H1 (cell line): ENCODE measurements at regions not wholly inside any gene's neighbourhood (a gene's known extent, or its start where the extent isn't known, plus 50 kb on each side); places are given as distances from the start of the nearest gene placed in this dataset.

ENCODE experiments used
- CTCF ChIA-PET: fragments of 300-600 bp; sonication (Branson Sonifier 250); formaldehyde crosslinking; loops from one replicate; lab custom pipeline; 2021; ENCODE audit not compliant: partially characterized antibody; lab: Charles Lee
- POLR2A ChIA-PET: fragments of 300-600 bp; sonication (Branson Sonifier 250); formaldehyde crosslinking; loops from one replicate; lab custom pipeline; 2021; ENCODE audit warnings: inconsistent platforms; ENCODE audit not compliant: partially characterized antibody; lab: Charles Lee
- DNase-seq, 2 experiments: peaks; one replicate each; pipeline versions ENCODE4 v3.0.0 to v3.0.0-alpha.2; 2010 to 2022; ENCODE audit warnings: low spot score in 2 of 2, low read depth in 1 of 2, mixed read lengths in 1 of 2
- FAIRE-seq: peaks from 2 replicates; lab custom pipeline; 2011; peaks lifted over from hg19 to GRCh38; lab: Jason Lieb, UNC
- H2AFZ ChIP-seq: 2 replicates; pipeline ENCODE4 v1.8.1; 2012; ENCODE audit warnings: low read length, inconsistent platforms
- H2AK5ac ChIP-seq: 2 replicates; pipeline ENCODE4 v1.6.1; 2013; ENCODE audit warnings: low read depth, low read length
- H2BK120ac ChIP-seq: replicated peaks from 2 replicates; pipeline ENCODE3; 2013; ENCODE audit warnings: low read depth, low read length, inconsistent platforms
- H2BK12ac ChIP-seq: 2 replicates; pipeline ENCODE4 v1.6.1; 2013; ENCODE audit warnings: low read depth, low read length
- H2BK15ac ChIP-seq: 2 replicates; pipeline ENCODE4 v1.6.1; 2013; ENCODE audit warnings: low read length
- H2BK20ac ChIP-seq: 2 replicates; pipeline ENCODE4 v1.6.1; 2013; ENCODE audit warnings: low read length
- H2BK5ac ChIP-seq: 2 replicates; pipeline ENCODE4 v1.6.1; 2013; ENCODE audit warnings: low read depth, low read length
- H3K14ac ChIP-seq: 2 replicates; pipeline ENCODE4 v1.6.1; 2013; ENCODE audit warnings: inconsistent platforms; ENCODE audit not compliant: insufficient read length
- H3K18ac ChIP-seq: 2 replicates; pipeline ENCODE4 v1.6.1; 2013; ENCODE audit warnings: low read length; ENCODE audit errors: extremely low read depth
- H3K23ac ChIP-seq: 2 replicates; pipeline ENCODE4 v1.6.1; 2013; ENCODE audit warnings: inconsistent platforms; ENCODE audit not compliant: insufficient read length
- H3K23me2 ChIP-seq: 2 replicates; pipeline ENCODE4 v1.6.1; 2013; ENCODE audit warnings: low read depth, low read length
- H3K27ac ChIP-seq: 2 replicates; pipeline ENCODE4 v1.6.1; 2011; ENCODE audit warnings: low read depth, low read length, inconsistent platforms
- H3K27me3 ChIP-seq, 4 experiments: replicated peaks in 1 of 4; 1 replicate in 1 of 4; 2 replicates in 3 of 4; pipeline versions ENCODE4 v1.6.1 to v1.8.1; 2011 to 2013; ENCODE audit warnings: low read length in 3 of 4, mild to moderate bottlenecking in 3 of 4, inconsistent platforms in 2 of 4, mixed read lengths in 2 of 4, moderate library complexity in 1 of 4; ENCODE audit not compliant: control insufficient read depth in 3 of 4, insufficient read depth in 3 of 4; ENCODE audit errors: extremely low read depth in 1 of 4
- H3K36me3 ChIP-seq, 4 experiments: 2 replicates each; pipeline versions ENCODE4 v1.6.1 to v1.8.1; 2011 to 2013; ENCODE audit warnings: mild to moderate bottlenecking in 4 of 4, low read length in 3 of 4, moderate library complexity in 2 of 4, control low read depth in 1 of 4, inconsistent platforms in 1 of 4; ENCODE audit not compliant: insufficient read depth in 4 of 4, control insufficient read depth in 2 of 4
- H3K4ac ChIP-seq: replicated peaks from 2 replicates; pipeline ENCODE3; 2013; ENCODE audit warnings: low read length, low read depth, mixed read lengths, inconsistent platforms; ENCODE audit not compliant: insufficient read length
- H3K4me1 ChIP-seq, 4 experiments: replicated peaks in 1 of 4; 1 replicate in 1 of 4; 2 replicates in 3 of 4; pipeline versions ENCODE4 v1.6.1 to v1.8.1; 2011 to 2013; ENCODE audit warnings: low read length in 3 of 4, inconsistent platforms in 2 of 4, mixed read lengths in 1 of 4; ENCODE audit not compliant: insufficient read depth in 4 of 4, control insufficient read depth in 3 of 4
- H3K4me2 ChIP-seq, 2 experiments: 2 replicates each; pipeline versions ENCODE4 v1.6.1 to v1.8.1; 2011 to 2013; ENCODE audit warnings: low read depth in 2 of 2, low read length in 2 of 2, control low read depth in 1 of 2, inconsistent platforms in 1 of 2, mild to moderate bottlenecking in 1 of 2; ENCODE audit not compliant: insufficient read depth in 1 of 2
- H3K4me3 ChIP-seq, 4 experiments: fragments of 200-600, 300-600 bp in 1 of 4; sonication (generic), shearing (Covaris generic), sonication (Bioruptor Twin) in 1 of 4; 2 replicates each; pipeline versions ENCODE4 v1.5.1 to v1.8.1; 2011 to 2016; ENCODE audit warnings: low read length in 4 of 4, low read depth in 3 of 4, control low read depth in 2 of 4, inconsistent platforms in 2 of 4, mild to moderate bottlenecking in 2 of 4, mixed read lengths in 1 of 4, moderate library complexity in 1 of 4; ENCODE audit not compliant: insufficient read depth in 2 of 4; ENCODE audit errors: extremely low read depth in 1 of 4
- H3K56ac ChIP-seq: replicated peaks from 2 replicates; pipeline ENCODE3; 2013; ENCODE audit warnings: low read depth, mild to moderate bottlenecking, mixed read lengths, low read length, inconsistent platforms; ENCODE audit not compliant: insufficient read length
- H3K79me1 ChIP-seq: 2 replicates; pipeline ENCODE4 v1.6.1; 2013; ENCODE audit warnings: low read depth, low read length, control low read depth
- H3K79me2 ChIP-seq, 2 experiments: 2 replicates each; pipeline versions ENCODE4 v1.6.1 to v1.8.1; 2012 to 2013; ENCODE audit warnings: low read length in 2 of 2, mild to moderate bottlenecking in 2 of 2, inconsistent platforms in 1 of 2; ENCODE audit not compliant: insufficient read depth in 2 of 2, control insufficient read depth in 1 of 2
- H3K9ac ChIP-seq, 4 experiments: replicated peaks in 1 of 4; 1 replicate in 1 of 4; 2 replicates in 3 of 4; pipeline versions ENCODE4 v1.6.1 to v1.8.1; 2011 to 2013; ENCODE audit warnings: low read depth in 3 of 4, low read length in 3 of 4, control low read depth in 2 of 4, mild to moderate bottlenecking in 2 of 4, moderate library complexity in 2 of 4, inconsistent platforms in 1 of 4; ENCODE audit errors: extremely low read depth in 1 of 4
- H3K9me3 ChIP-seq, 2 experiments: 2 replicates each; pipeline versions ENCODE4 v1.6.1 to v1.8.1; 2012 to 2013; ENCODE audit warnings: mild to moderate bottlenecking in 2 of 2, moderate library complexity in 2 of 2, control low read depth in 1 of 2, inconsistent platforms in 1 of 2, low read depth in 1 of 2, low read length in 1 of 2, mixed read lengths in 1 of 2; ENCODE audit not compliant: insufficient read depth in 2 of 2
- H4K20me1 ChIP-seq, 2 experiments: replicated peaks in 1 of 2; 2 replicates each; pipeline versions ENCODE3 to v1.8.1; 2011 to 2013; ENCODE audit warnings: inconsistent platforms in 2 of 2, low read length in 2 of 2, mild to moderate bottlenecking in 1 of 2; ENCODE audit not compliant: insufficient read depth in 2 of 2, control insufficient read depth in 1 of 2
- H4K5ac ChIP-seq: 2 replicates; pipeline ENCODE4 v1.6.1; 2013; ENCODE audit warnings: low read length, low read depth, mixed read lengths, inconsistent platforms; ENCODE audit not compliant: insufficient read length
- H4K8ac ChIP-seq: 2 replicates; pipeline ENCODE4 v1.8.0; 2013; ENCODE audit warnings: mild to moderate bottlenecking, moderate library complexity, low read length, inconsistent platforms; ENCODE audit not compliant: insufficient read depth; ENCODE audit errors: extremely low read depth
- H4K91ac ChIP-seq: replicated peaks from 2 replicates; pipeline ENCODE3; 2013; ENCODE audit warnings: low read length, mixed read lengths, inconsistent platforms; ENCODE audit not compliant: insufficient read length
- BCL11A ChIP-seq, 2 experiments: IDR thresholded peaks; one replicate each; pipeline ENCODE4 v1.6.1; 2011; ENCODE audit warnings: low read depth in 2 of 2, low read length in 2 of 2, mild to moderate bottlenecking in 2 of 2
- CBX5 ChIP-seq: fragments of 300-800, 300-1000 bp; sonication (generic); IDR thresholded peaks from 2 replicates; pipeline ENCODE4 v1.7.1; 2016; ENCODE audit warnings: antibody characterized with exemption, low read length, low read depth
- HDAC2 ChIP-seq, 2 experiments: fragments of 300-600 bp in 1 of 2; sonication (generic) in 1 of 2; IDR thresholded peaks; 2 replicates each; pipeline ENCODE4 v1.6.1; 2011 to 2012; ENCODE audit warnings: low read depth in 2 of 2, low read length in 2 of 2, mild to moderate bottlenecking in 2 of 2, moderate library complexity in 2 of 2, borderline replicate concordance in 1 of 2, inconsistent platforms in 1 of 2
- MAFK ChIP-seq: IDR thresholded peaks from 2 replicates; pipeline ENCODE4 v1.6.1; 2012; ENCODE audit warnings: low read depth, mild to moderate bottlenecking, improper control_type of control experiment, low read length
- NANOG ChIP-seq: IDR thresholded peaks from 2 replicates; pipeline ENCODE4 v1.6.1; 2011; ENCODE audit warnings: low read length, low read depth, mild to moderate bottlenecking, inconsistent platforms; ENCODE audit not compliant: insufficient read depth, poor library complexity, severe bottlenecking
- POLR2AphosphoS5 ChIP-seq: IDR thresholded peaks from 2 replicates; pipeline ENCODE4 v1.6.1; 2011; ENCODE audit warnings: low read depth, low read length
- SAP30 ChIP-seq: fragments of 300-600 bp; sonication (generic); IDR thresholded peaks from 2 replicates; pipeline ENCODE4 v1.7.1; 2012; ENCODE audit warnings: low read length, moderate library complexity, mild to moderate bottlenecking, inconsistent platforms; ENCODE audit not compliant: insufficient read depth, insufficient replicate concordance
- SP2 ChIP-seq: IDR thresholded peaks from 2 replicates; pipeline ENCODE4 v1.6.1; 2012; ENCODE audit warnings: mild to moderate bottlenecking, low read length, inconsistent platforms
- TCF12 ChIP-seq: IDR thresholded peaks from 2 replicates; pipeline ENCODE4 v1.6.1; 2011; ENCODE audit warnings: low read depth, mild to moderate bottlenecking, low read length
- WGBS, 2 experiments: shearing (Covaris generic) in 1 of 2; methylation state at CpG; one replicate each; pipeline versions ENCODE4 v1.1.6 to v1.1.7; 2013 to 2015; ENCODE audit warnings: low lambda C conversion rate in 2 of 2, mixed read lengths in 2 of 2, inconsistent platforms in 1 of 2, low coverage in 1 of 2, missing lambda C conversion rate in 1 of 2; ENCODE audit not compliant: insufficient replicate concordance in 2 of 2, insufficient coverage in 1 of 2, insufficient read length in 1 of 2; ENCODE audit errors: extremely low coverage in 1 of 2, missing lambda C conversion rate in 1 of 2; 5-methylcytosine and 5-hydroxymethylcytosine counted together
- TF ChIP-seq, protein P1 (sequence below): IDR thresholded peaks from 2 replicates; pipeline ENCODE4 v1.6.1; 2012; ENCODE audit warnings: inconsistent platforms

DNA sequence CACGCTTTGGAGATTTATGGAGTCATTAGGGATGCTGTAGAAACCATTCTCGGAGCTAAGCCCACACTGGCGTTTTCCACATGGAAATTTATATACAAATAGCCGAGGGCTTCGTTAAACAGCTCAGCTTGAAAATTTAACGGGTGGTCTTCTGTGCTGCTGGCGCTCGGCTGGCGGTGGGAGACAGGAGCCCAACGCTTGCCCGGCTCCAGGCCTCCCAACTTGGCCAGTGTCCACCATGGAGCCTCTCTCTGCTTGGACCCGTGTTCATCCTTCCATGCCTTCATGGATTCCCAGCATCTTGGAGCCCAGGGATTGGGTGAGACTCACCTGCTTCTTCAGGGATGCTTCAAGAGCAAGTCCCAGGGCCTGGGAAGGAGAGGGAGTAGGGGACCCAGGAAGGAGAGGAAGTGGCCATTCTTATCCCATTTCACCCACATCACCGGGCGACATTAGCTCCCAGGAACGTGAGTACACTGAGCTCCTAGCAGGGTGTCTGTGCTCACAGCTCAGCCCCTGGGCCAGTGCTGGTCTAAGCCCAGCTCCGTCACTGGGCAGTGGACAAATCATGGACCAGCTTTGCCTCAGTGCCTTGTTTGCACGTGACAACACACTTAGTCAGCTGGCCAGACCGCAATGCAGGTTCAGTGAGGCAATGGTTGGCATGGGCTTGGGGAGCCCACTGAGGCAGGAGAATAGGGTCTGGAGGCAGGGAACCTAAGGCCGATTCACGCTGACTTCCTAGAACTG, 944.3 kb downstream of the BRD1 start:
- ChIA-PET POLR2A (no interaction called here), CTCF (interaction anchor here (1.0 kb wide), 1 partner anchor 11 kb away, joined by 3 read pairs; no protein-coding TSS in a partner anchor)
- H2AK5ac ChIP-seq: no peak overlapping the region
- no peak overlapping the region for H3K4me3 ChIP-seq
- no peak overlapping the region for H4K5ac ChIP-seq
- H2BK20ac ChIP-seq: no peak overlapping the region
- peaks cover 24% of the 10 kb centered on the region for H3K23me2 ChIP-seq
- peaks cover 0 to 6% (median 0%) of the 10 kb centered on the region in 4 experiments; a peak in 1 of 7 replicates for H3K27me3 ChIP-seq
- H4K8ac ChIP-seq: no peak overlapping the region
- H2BK12ac ChIP-seq: no peak overlapping the region
- H2BK120ac ChIP-seq: no peak overlapping the region
- peaks cover 0 to 5% of the 10 kb centered on the region in 2 experiments; a peak in 1 of 4 replicates for H3K9me3 ChIP-seq
- no peak overlapping the region for H2BK15ac ChIP-seq
- peaks cover 0 to 18% of the 10 kb centered on the region in 2 experiments for H4K20me1 ChIP-seq
- peaks cover 0 to 5% (median 0%) of the 10 kb centered on the region in 4 experiments; a peak in 1 of 7 replicates for H3K4me1 ChIP-seq
- no peak overlapping the region for H3K56ac ChIP-seq
- 85% methylated on average over 19 of the region's 20 CpGs; no CpG with 5 or more reads in 1 of the 2 experiments for WGBS, 2 experiments
- H2BK5ac ChIP-seq: no peak overlapping the region
- H3K4me2 ChIP-seq: no peak overlapping the region
- H3K9ac ChIP-seq: no peak overlapping the region
- H3K18ac ChIP-seq: no peak overlapping the region
- no peaks in the 10 kb centered on the region; a peak in 1 of 8 replicates for H3K36me3 ChIP-seq
- no peak for TF ChIP-seq CBX5
- no peak for TF ChIP-seq MAFK
- TF ChIP-seq HDAC2 (IDR thresholded peaks at IDR 0.05; ENCODE audit: borderline replicate concordance in 1 of 2, low read depth in 2 of 2, low read length in 2 of 2): no peak
- no peak for TF ChIP-seq BCL11A (IDR thresholded peaks at IDR 0.05; ENCODE audit: low read depth in 2 of 2, low read length in 2 of 2)
- TF ChIP-seq SP2: no peak
- TF ChIP-seq, protein P1, sequence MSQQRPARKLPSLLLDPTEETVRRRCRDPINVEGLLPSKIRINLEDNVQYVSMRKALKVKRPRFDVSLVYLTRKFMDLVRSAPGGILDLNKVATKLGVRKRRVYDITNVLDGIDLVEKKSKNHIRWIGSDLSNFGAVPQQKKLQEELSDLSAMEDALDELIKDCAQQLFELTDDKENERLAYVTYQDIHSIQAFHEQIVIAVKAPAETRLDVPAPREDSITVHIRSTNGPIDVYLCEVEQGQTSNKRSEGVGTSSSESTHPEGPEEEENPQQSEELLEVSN: no peak
- no peak for TF ChIP-seq TCF12
- no peak for TF ChIP-seq NANOG
- TF ChIP-seq POLR2AphosphoS5: no peak
- TF ChIP-seq SAP30: no peak
- DNase-seq (no peak), FAIRE-seq (no peak)
- no peak overlapping the region for H4K91ac ChIP-seq
- no peak overlapping the region for H3K27ac ChIP-seq
- no peak overlapping the region for H2AFZ ChIP-seq
- H3K14ac ChIP-seq: no peak overlapping the region
- no peak overlapping the region for H3K4ac ChIP-seq
- no peaks in the 10 kb centered on the region for H3K79me2 ChIP-seq
- H3K79me1 ChIP-seq: 0 out of 2 replicates have a peak, but pooled peaks cover 2% of the 10 kb centered on the region
- H3K23ac ChIP-seq: no peak overlapping the region
